A549 (cell line): ENCODE measurements at regions not wholly inside any gene's neighbourhood (a gene's known extent, or its start where the extent isn't known, plus 50 kb on each side); places are given as distances from the start of the nearest gene placed in this dataset.

Source experiments
- ATAC-seq, 2 experiments: fragments of 200-7000 bp in 1 of 2; fragments of >200 bp in 1 of 2; cut with Nextera tagmentation in 1 of 2; cut with Tn5 transposase in 1 of 2; 3 replicates each; pipeline versions ENCODE4 v1.8.0 to v1.9.1; 2018 to 2020; ENCODE audit warnings: mild to moderate bottlenecking in 1 of 2, moderate library complexity in 1 of 2
- CTCF ChIA-PET: fragments of 300-600 bp; sonication (Branson Sonifier 250); formaldehyde crosslinking; extraction: SDS; loops from one replicate; lab custom pipeline; 2021; ENCODE audit warnings: antibody characterized with exemption, inconsistent platforms; lab: Yijun Ruan, JAX
- POLR2A ChIA-PET: fragments of 350-600 bp; formaldehyde crosslinking; extraction: SDS; loops from one replicate; lab custom pipeline; 2021; ENCODE audit warnings: antibody characterized with exemption, inconsistent platforms; lab: Yijun Ruan, JAX
- DNase-seq, 2 experiments: peaks; one replicate each; pipeline versions ENCODE4 v3.0.0 to v3.0.0-alpha.2; 2011 to 2016; ENCODE audit warnings: low read depth in 1 of 2, low spot score in 1 of 2
- FAIRE-seq: peaks from 2 replicates; lab custom pipeline; 2011; peaks lifted over from hg19 to GRCh38; lab: Jason Lieb, UNC
- H3K27ac ChIP-seq, 2 experiments: fragments of >200 bp; sonication (Bioruptor Twin); formaldehyde crosslinking; 3 replicates each; pipeline ENCODE4 v1.5.1; 2016 to 2017
- H3K4me1 ChIP-seq: fragments of >200 bp; sonication (Bioruptor Twin); formaldehyde crosslinking; 3 replicates; pipeline ENCODE4 v1.6.1; 2016
- H3K4me2 ChIP-seq: fragments of >200 bp; sonication (Bioruptor Twin); formaldehyde crosslinking; 3 replicates; pipeline ENCODE4 v1.6.1; 2016
- H3K4me3 ChIP-seq: fragments of >200 bp; sonication (Bioruptor Twin); formaldehyde crosslinking; 3 replicates; pipeline ENCODE4 v1.5.1; 2016
- H3K9me3 ChIP-seq: fragments of >200 bp; sonication (Bioruptor Twin); formaldehyde crosslinking; 3 replicates; pipeline ENCODE4 v1.6.1; 2016
- BHLHE40 ChIP-seq: IDR thresholded peaks from 2 replicates; pipeline ENCODE4 v1.6.1; 2012; ENCODE audit warnings: low read depth, low read length, inconsistent platforms
- CBX2 ChIP-seq: fragments of 200-600 bp; sonication (generic); IDR thresholded peaks from 2 replicates; pipeline ENCODE4 v1.6.1; 2016; ENCODE audit warnings: low read depth, mild to moderate bottlenecking, borderline replicate concordance
- CHD4 ChIP-seq: fragments of 200-600 bp; sonication (generic); IDR thresholded peaks from 2 replicates; pipeline ENCODE4 v1.6.1; 2016; ENCODE audit warnings: antibody characterized with exemption, mild to moderate bottlenecking, borderline replicate concordance
- CTCF ChIP-seq: fragments of >200 bp; sonication (Bioruptor Twin); formaldehyde crosslinking; IDR thresholded peaks from 3 replicates; pipeline ENCODE4 v1.5.1; 2016
- EHMT2 ChIP-seq: fragments of 200-600 bp; sonication (generic); IDR thresholded peaks from 2 replicates; pipeline ENCODE4 v1.6.1; 2016; ENCODE audit warnings: antibody characterized with exemption, low read depth, mild to moderate bottlenecking, moderate library complexity
- EP300 ChIP-seq, 2 experiments: fragments of >200 bp; sonication (Bioruptor Twin); formaldehyde crosslinking; IDR thresholded peaks; 2 replicates in 1 of 2; 3 replicates in 1 of 2; pipeline ENCODE4 v1.6.1; 2016 to 2017
- FOSB ChIP-seq: fragments of 250-450 bp; sonication (Bioruptor Pico); IDR thresholded peaks from 2 replicates; pipeline ENCODE4 v1.5.0; 2020; ENCODE audit warnings: mild to moderate bottlenecking, moderate library complexity
- HOXB13 ChIP-seq: fragments of 250-450 bp; sonication (Bioruptor Pico); IDR thresholded peaks from 2 replicates; pipeline ENCODE4 v1.5.0; 2020; ENCODE audit warnings: low read depth, mild to moderate bottlenecking, moderate library complexity
- JUN ChIP-seq, 2 experiments: fragments of >200 bp; sonication (Bioruptor Twin); formaldehyde crosslinking; IDR thresholded peaks; 2 replicates in 1 of 2; 3 replicates in 1 of 2; pipeline ENCODE4 v1.6.1; 2016 to 2017
- JUNB ChIP-seq: fragments of >200 bp; sonication (Bioruptor Twin); formaldehyde crosslinking; IDR thresholded peaks from 2 replicates; pipeline ENCODE4 v1.6.1; 2016
- KDM1A ChIP-seq: fragments of 200-600 bp; sonication (generic); IDR thresholded peaks from 2 replicates; pipeline ENCODE4 v1.6.1; 2016; ENCODE audit warnings: low read depth, mild to moderate bottlenecking
- KDM5A ChIP-seq: fragments of 200-600 bp; sonication (generic); IDR thresholded peaks from 2 replicates; pipeline ENCODE4 v1.6.1; 2016; ENCODE audit warnings: antibody characterized with exemption, mild to moderate bottlenecking
- MAFK ChIP-seq: fragments of 450-650 bp; IDR thresholded peaks from 2 replicates; pipeline ENCODE4 v1.6.1; 2014; ENCODE audit not compliant: partially characterized antibody
- MAZ ChIP-seq: fragments of 150-350 bp; IDR thresholded peaks from 2 replicates; pipeline ENCODE4 v1.6.1; 2014; ENCODE audit warnings: antibody characterized with exemption, low read depth, low read length, borderline replicate concordance
- MYC ChIP-seq: IDR thresholded peaks from 2 replicates; pipeline ENCODE4 v1.6.1; 2012; ENCODE audit warnings: mild to moderate bottlenecking, inconsistent platforms, low read length, improper control_type of control experiment, borderline replicate concordance
- PHF8 ChIP-seq: fragments of 200-600 bp; sonication (generic); IDR thresholded peaks from 2 replicates; pipeline ENCODE4 v1.6.1; 2016; ENCODE audit warnings: low read depth, mild to moderate bottlenecking, antibody characterized with exemption, moderate library complexity, borderline replicate concordance
- RAD21 ChIP-seq, 2 experiments: fragments of >200 bp in 1 of 2; sonication (Bioruptor Twin) in 1 of 2; formaldehyde crosslinking in 1 of 2; IDR thresholded peaks in 1 of 2; conservative IDR thresholded peaks in 1 of 2; 2 replicates in 1 of 2; 3 replicates in 1 of 2; pipeline ENCODE4 v1.6.1; 2012 to 2018; ENCODE audit warnings: inconsistent platforms in 1 of 2
- RFX5 ChIP-seq: fragments of 450-650 bp; IDR thresholded peaks from 2 replicates; pipeline ENCODE4 v1.7.1; 2014; ENCODE audit warnings: antibody characterized with exemption, mild to moderate bottlenecking, moderate library complexity
- RNF2 ChIP-seq: fragments of 200-600 bp; sonication (generic); IDR thresholded peaks from 2 replicates; pipeline ENCODE4 v1.6.1; 2016; ENCODE audit warnings: low read depth, mild to moderate bottlenecking, antibody characterized with exemption, moderate library complexity, borderline replicate concordance
- SMC3 ChIP-seq: fragments of >200 bp; sonication (Bioruptor Twin); formaldehyde crosslinking; IDR thresholded peaks from 3 replicates; pipeline ENCODE4 v1.6.1; 2018; ENCODE audit warnings: inconsistent platforms
- SREBF2 ChIP-seq: fragments of 450-650 bp; IDR thresholded peaks from 2 replicates; pipeline ENCODE4 v1.6.1; 2014; ENCODE audit warnings: mild to moderate bottlenecking, moderate library complexity
- ZC3H11A ChIP-seq: fragments of 450-650 bp; IDR thresholded peaks from 2 replicates; pipeline ENCODE4 v1.6.1; 2014; ENCODE audit warnings: antibody characterized with exemption, mild to moderate bottlenecking
- WGBS: methylation state at CpG from one replicate; pipeline ENCODE4 v1.1.6; 2017; ENCODE audit errors: missing lambda C conversion rate; 5-methylcytosine and 5-hydroxymethylcytosine counted together
- TF ChIP-seq, protein P1 (sequence below): fragments of 150-350 bp; IDR thresholded peaks from 2 replicates; pipeline ENCODE4 v1.6.1; 2014; ENCODE audit warnings: low read depth, mild to moderate bottlenecking, low read length
- TF ChIP-seq, protein P2 (sequence below): IDR thresholded peaks from 2 replicates; pipeline ENCODE4 v1.6.1; 2012; ENCODE audit warnings: low read depth, borderline replicate concordance

DNA sequence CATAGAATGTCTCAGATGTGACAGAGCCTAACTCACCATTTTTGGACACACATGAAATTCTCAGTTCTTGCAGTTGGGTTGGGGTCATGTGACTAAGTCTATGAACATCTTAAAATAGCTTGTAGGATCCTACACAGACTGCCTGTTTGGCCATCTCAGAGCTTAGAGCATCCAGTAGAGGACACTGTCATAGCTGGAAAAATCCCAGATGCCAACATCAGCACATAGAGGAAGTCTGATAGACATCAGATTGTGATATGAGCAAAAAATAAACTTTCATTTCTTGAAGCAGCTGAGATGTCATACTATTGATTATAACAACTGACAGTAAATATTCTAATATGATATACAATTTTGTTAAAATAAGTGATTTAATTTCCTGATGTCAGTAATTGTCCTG, 207.1 kb downstream of the TRAM1L1 start (continued):
- TF ChIP-seq CTCF = no peak
- no peak for TF ChIP-seq SREBF2
- no peak for TF ChIP-seq JUN (IDR thresholded peaks at IDR 0.05)
- no peak for TF ChIP-seq BHLHE40
- TF ChIP-seq ZC3H11A = no peak

GRCh38 chr4:116877069-116877468, 208.3 kb downstream of the TRAM1L1 start:
- Histone ChIP-seq H3K4me2 (no peak overlapping the region), H3K4me3 (no peak overlapping the region), H3K27ac (no peak overlapping the region), H3K9me3 (no peaks in the 10 kb centered on the region), H3K4me1 (no peaks in the 10 kb centered on the region)
- TF ChIP-seq, protein P1, sequence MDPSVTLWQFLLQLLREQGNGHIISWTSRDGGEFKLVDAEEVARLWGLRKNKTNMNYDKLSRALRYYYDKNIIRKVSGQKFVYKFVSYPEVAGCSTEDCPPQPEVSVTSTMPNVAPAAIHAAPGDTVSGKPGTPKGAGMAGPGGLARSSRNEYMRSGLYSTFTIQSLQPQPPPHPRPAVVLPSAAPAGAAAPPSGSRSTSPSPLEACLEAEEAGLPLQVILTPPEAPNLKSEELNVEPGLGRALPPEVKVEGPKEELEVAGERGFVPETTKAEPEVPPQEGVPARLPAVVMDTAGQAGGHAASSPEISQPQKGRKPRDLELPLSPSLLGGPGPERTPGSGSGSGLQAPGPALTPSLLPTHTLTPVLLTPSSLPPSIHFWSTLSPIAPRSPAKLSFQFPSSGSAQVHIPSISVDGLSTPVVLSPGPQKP = no peak
- no peak for TF ChIP-seq PHF8
- TF ChIP-seq RNF2 = no peak
- peak; percentile 16 for TF ChIP-seq MAFK
- TF ChIP-seq CBX2 = no peak
- TF ChIP-seq SMC3 = no peak
- TF ChIP-seq MAZ = no peak
- TF ChIP-seq RFX5 = no peak
- TF ChIP-seq EHMT2 = no peak
- POLR2A ChIA-PET = no interaction called here
- FAIRE-seq (no peak), ATAC-seq (no peak), DNase-seq (no peak)
- CTCF ChIA-PET = no interaction called here
- 13% methylated on average over 1 of the region's 1 CpG for WGBS

- DNase-seq = no peak
- Histone ChIP-seq H3K4me1 (no peaks in the 10 kb centered on the region), H3K4me2 (no peak overlapping the region), H3K4me3 (no peak overlapping the region), H3K9me3 (no peaks in the 10 kb centered on the region), H3K27ac (no peak overlapping the region)
- POLR2A ChIA-PET = no interaction called here
- CTCF ChIA-PET = no interaction called here
- 0% methylated on average over 1 of the region's 1 CpG for WGBS
- ATAC-seq = no peak
- FAIRE-seq = no peak
- TF ChIP-seq FOSB (CRISPR knock-in tag) = no peak
- TF ChIP-seq KDM1A = no peak
- TF ChIP-seq JUNB = no peak
- no peak for TF ChIP-seq RFX5
- TF ChIP-seq EP300 (IDR thresholded peaks at IDR 0.05) = no peak
- TF ChIP-seq, protein P2, sequence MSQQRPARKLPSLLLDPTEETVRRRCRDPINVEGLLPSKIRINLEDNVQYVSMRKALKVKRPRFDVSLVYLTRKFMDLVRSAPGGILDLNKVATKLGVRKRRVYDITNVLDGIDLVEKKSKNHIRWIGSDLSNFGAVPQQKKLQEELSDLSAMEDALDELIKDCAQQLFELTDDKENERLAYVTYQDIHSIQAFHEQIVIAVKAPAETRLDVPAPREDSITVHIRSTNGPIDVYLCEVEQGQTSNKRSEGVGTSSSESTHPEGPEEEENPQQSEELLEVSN = no peak
- no peak for TF ChIP-seq MAZ
- TF ChIP-seq MYC = no peak
- no peak for TF ChIP-seq RNF2
- no peak for TF ChIP-seq KDM5A
- TF ChIP-seq HOXB13 (CRISPR knock-in tag) = no peak
- no peak for TF ChIP-seq ZC3H11A
- no peak for TF ChIP-seq RAD21 (conservative IDR thresholded peaks at IDR 0.05 in 1 of 2, IDR thresholded peaks at IDR 0.05 in 1 of 2)
- no peak for TF ChIP-seq CHD4
Measured at GRCh38 chr4:116872941-116873340, 212.4 kb downstream of the TRAM1L1 start.
